H1 (cell line): ENCODE measurements at regions not wholly inside any gene's neighbourhood (a gene's known extent, or its start where the extent isn't known, plus 50 kb on each side); places are given as distances from the start of the nearest gene placed in this dataset.

Experiments
- CTCF ChIA-PET: fragments of 300-600 bp; sonication (Branson Sonifier 250); formaldehyde crosslinking; loops from one replicate; lab custom pipeline; 2021; ENCODE audit not compliant: partially characterized antibody; lab: Charles Lee
- POLR2A ChIA-PET: fragments of 300-600 bp; sonication (Branson Sonifier 250); formaldehyde crosslinking; loops from one replicate; lab custom pipeline; 2021; ENCODE audit warnings: inconsistent platforms; ENCODE audit not compliant: partially characterized antibody; lab: Charles Lee
- DNase-seq, 2 experiments: peaks; one replicate each; pipeline versions ENCODE4 v3.0.0 to v3.0.0-alpha.2; 2010 to 2022; ENCODE audit warnings: low spot score in 2 of 2, low read depth in 1 of 2, mixed read lengths in 1 of 2
- FAIRE-seq: peaks from 2 replicates; lab custom pipeline; 2011; peaks lifted over from hg19 to GRCh38; lab: Jason Lieb, UNC
- H2AFZ ChIP-seq: 2 replicates; pipeline ENCODE4 v1.8.1; 2012; ENCODE audit warnings: low read length, inconsistent platforms
- H2AK5ac ChIP-seq: 2 replicates; pipeline ENCODE4 v1.6.1; 2013; ENCODE audit warnings: low read depth, low read length
- H2BK120ac ChIP-seq: replicated peaks from 2 replicates; pipeline ENCODE3; 2013; ENCODE audit warnings: low read depth, low read length, inconsistent platforms
- H2BK12ac ChIP-seq: 2 replicates; pipeline ENCODE4 v1.6.1; 2013; ENCODE audit warnings: low read depth, low read length
- H2BK15ac ChIP-seq: 2 replicates; pipeline ENCODE4 v1.6.1; 2013; ENCODE audit warnings: low read length
- H2BK20ac ChIP-seq: 2 replicates; pipeline ENCODE4 v1.6.1; 2013; ENCODE audit warnings: low read length
- H2BK5ac ChIP-seq: 2 replicates; pipeline ENCODE4 v1.6.1; 2013; ENCODE audit warnings: low read depth, low read length
- H3K14ac ChIP-seq: 2 replicates; pipeline ENCODE4 v1.6.1; 2013; ENCODE audit warnings: inconsistent platforms; ENCODE audit not compliant: insufficient read length
- H3K18ac ChIP-seq: 2 replicates; pipeline ENCODE4 v1.6.1; 2013; ENCODE audit warnings: low read length; ENCODE audit errors: extremely low read depth
- H3K23ac ChIP-seq: 2 replicates; pipeline ENCODE4 v1.6.1; 2013; ENCODE audit warnings: inconsistent platforms; ENCODE audit not compliant: insufficient read length
- H3K23me2 ChIP-seq: 2 replicates; pipeline ENCODE4 v1.6.1; 2013; ENCODE audit warnings: low read depth, low read length
- H3K27ac ChIP-seq: 2 replicates; pipeline ENCODE4 v1.6.1; 2011; ENCODE audit warnings: low read depth, low read length, inconsistent platforms
- H3K27me3 ChIP-seq, 4 experiments: replicated peaks in 1 of 4; 1 replicate in 1 of 4; 2 replicates in 3 of 4; pipeline versions ENCODE4 v1.6.1 to v1.8.1; 2011 to 2013; ENCODE audit warnings: low read length in 3 of 4, mild to moderate bottlenecking in 3 of 4, inconsistent platforms in 2 of 4, mixed read lengths in 2 of 4, moderate library complexity in 1 of 4; ENCODE audit not compliant: control insufficient read depth in 3 of 4, insufficient read depth in 3 of 4; ENCODE audit errors: extremely low read depth in 1 of 4
- H3K36me3 ChIP-seq, 4 experiments: 2 replicates each; pipeline versions ENCODE4 v1.6.1 to v1.8.1; 2011 to 2013; ENCODE audit warnings: mild to moderate bottlenecking in 4 of 4, low read length in 3 of 4, moderate library complexity in 2 of 4, control low read depth in 1 of 4, inconsistent platforms in 1 of 4; ENCODE audit not compliant: insufficient read depth in 4 of 4, control insufficient read depth in 2 of 4
- H3K4ac ChIP-seq: replicated peaks from 2 replicates; pipeline ENCODE3; 2013; ENCODE audit warnings: low read length, low read depth, mixed read lengths, inconsistent platforms; ENCODE audit not compliant: insufficient read length
- H3K4me1 ChIP-seq, 4 experiments: replicated peaks in 1 of 4; 1 replicate in 1 of 4; 2 replicates in 3 of 4; pipeline versions ENCODE4 v1.6.1 to v1.8.1; 2011 to 2013; ENCODE audit warnings: low read length in 3 of 4, inconsistent platforms in 2 of 4, mixed read lengths in 1 of 4; ENCODE audit not compliant: insufficient read depth in 4 of 4, control insufficient read depth in 3 of 4
- H3K4me2 ChIP-seq, 2 experiments: 2 replicates each; pipeline versions ENCODE4 v1.6.1 to v1.8.1; 2011 to 2013; ENCODE audit warnings: low read depth in 2 of 2, low read length in 2 of 2, control low read depth in 1 of 2, inconsistent platforms in 1 of 2, mild to moderate bottlenecking in 1 of 2; ENCODE audit not compliant: insufficient read depth in 1 of 2
- H3K4me3 ChIP-seq, 4 experiments: fragments of 200-600, 300-600 bp in 1 of 4; sonication (generic), shearing (Covaris generic), sonication (Bioruptor Twin) in 1 of 4; 2 replicates each; pipeline versions ENCODE4 v1.5.1 to v1.8.1; 2011 to 2016; ENCODE audit warnings: low read length in 4 of 4, low read depth in 3 of 4, control low read depth in 2 of 4, inconsistent platforms in 2 of 4, mild to moderate bottlenecking in 2 of 4, mixed read lengths in 1 of 4, moderate library complexity in 1 of 4; ENCODE audit not compliant: insufficient read depth in 2 of 4; ENCODE audit errors: extremely low read depth in 1 of 4
- H3K56ac ChIP-seq: replicated peaks from 2 replicates; pipeline ENCODE3; 2013; ENCODE audit warnings: low read depth, mild to moderate bottlenecking, mixed read lengths, low read length, inconsistent platforms; ENCODE audit not compliant: insufficient read length
- H3K79me1 ChIP-seq: 2 replicates; pipeline ENCODE4 v1.6.1; 2013; ENCODE audit warnings: low read depth, low read length, control low read depth
- H3K79me2 ChIP-seq, 2 experiments: 2 replicates each; pipeline versions ENCODE4 v1.6.1 to v1.8.1; 2012 to 2013; ENCODE audit warnings: low read length in 2 of 2, mild to moderate bottlenecking in 2 of 2, inconsistent platforms in 1 of 2; ENCODE audit not compliant: insufficient read depth in 2 of 2, control insufficient read depth in 1 of 2
- H3K9ac ChIP-seq, 4 experiments: replicated peaks in 1 of 4; 1 replicate in 1 of 4; 2 replicates in 3 of 4; pipeline versions ENCODE4 v1.6.1 to v1.8.1; 2011 to 2013; ENCODE audit warnings: low read depth in 3 of 4, low read length in 3 of 4, control low read depth in 2 of 4, mild to moderate bottlenecking in 2 of 4, moderate library complexity in 2 of 4, inconsistent platforms in 1 of 4; ENCODE audit errors: extremely low read depth in 1 of 4
- H3K9me3 ChIP-seq, 2 experiments: 2 replicates each; pipeline versions ENCODE4 v1.6.1 to v1.8.1; 2012 to 2013; ENCODE audit warnings: mild to moderate bottlenecking in 2 of 2, moderate library complexity in 2 of 2, control low read depth in 1 of 2, inconsistent platforms in 1 of 2, low read depth in 1 of 2, low read length in 1 of 2, mixed read lengths in 1 of 2; ENCODE audit not compliant: insufficient read depth in 2 of 2
- H4K20me1 ChIP-seq, 2 experiments: replicated peaks in 1 of 2; 2 replicates each; pipeline versions ENCODE3 to v1.8.1; 2011 to 2013; ENCODE audit warnings: inconsistent platforms in 2 of 2, low read length in 2 of 2, mild to moderate bottlenecking in 1 of 2; ENCODE audit not compliant: insufficient read depth in 2 of 2, control insufficient read depth in 1 of 2
- H4K5ac ChIP-seq: 2 replicates; pipeline ENCODE4 v1.6.1; 2013; ENCODE audit warnings: low read length, low read depth, mixed read lengths, inconsistent platforms; ENCODE audit not compliant: insufficient read length
- H4K8ac ChIP-seq: 2 replicates; pipeline ENCODE4 v1.8.0; 2013; ENCODE audit warnings: mild to moderate bottlenecking, moderate library complexity, low read length, inconsistent platforms; ENCODE audit not compliant: insufficient read depth; ENCODE audit errors: extremely low read depth
- H4K91ac ChIP-seq: replicated peaks from 2 replicates; pipeline ENCODE3; 2013; ENCODE audit warnings: low read length, mixed read lengths, inconsistent platforms; ENCODE audit not compliant: insufficient read length
- BRCA1 ChIP-seq: IDR thresholded peaks from 2 replicates; pipeline ENCODE4 v1.6.1; 2012; ENCODE audit warnings: low read depth, low read length, improper control_type of control experiment
- CBX8 ChIP-seq: fragments of 300-800, 300-1000 bp; sonication (generic); IDR thresholded peaks from 2 replicates; pipeline ENCODE4 v1.7.1; 2016; ENCODE audit warnings: low read depth, low read length, borderline replicate concordance
- CEBPB ChIP-seq: IDR thresholded peaks from 2 replicates; pipeline ENCODE4 v1.6.1; 2012; ENCODE audit warnings: low read depth, low read length
- CHD1 ChIP-seq: IDR thresholded peaks from 2 replicates; pipeline ENCODE4 v1.6.1; 2012; ENCODE audit warnings: low read depth, low read length, improper control_type of control experiment
- CTBP2 ChIP-seq: IDR thresholded peaks from 2 replicates; pipeline ENCODE4 v1.7.0; 2011; ENCODE audit warnings: borderline replicate concordance, mild to moderate bottlenecking, moderate library complexity, mixed read lengths, low read length; ENCODE audit not compliant: insufficient read depth, insufficient read length
- EP300 ChIP-seq, 2 experiments: IDR thresholded peaks; 1 replicate in 1 of 2; 2 replicates in 1 of 2; pipeline ENCODE4 v1.6.1; 2011 to 2012; ENCODE audit warnings: low read depth in 2 of 2, low read length in 2 of 2, mild to moderate bottlenecking in 2 of 2, borderline replicate concordance in 1 of 2, inconsistent platforms in 1 of 2, moderate library complexity in 1 of 2
- GTF2F1 ChIP-seq: IDR thresholded peaks from 2 replicates; pipeline ENCODE4 v1.6.1; 2012; ENCODE audit warnings: low read depth, low read length, improper control_type of control experiment, borderline replicate concordance
- MAX ChIP-seq: IDR thresholded peaks from 2 replicates; pipeline ENCODE4 v1.6.1; 2012; ENCODE audit warnings: inconsistent platforms
- POLR2A ChIP-seq, 2 experiments: IDR thresholded peaks; 1 replicate in 1 of 2; 2 replicates in 1 of 2; pipeline ENCODE4 v1.6.1; 2011; ENCODE audit warnings: low read depth in 2 of 2, low read length in 2 of 2, mild to moderate bottlenecking in 2 of 2; ENCODE audit errors: control extremely low read depth in 1 of 2
- POU5F1 ChIP-seq: IDR thresholded peaks from 2 replicates; pipeline ENCODE4 v1.6.1; 2011; ENCODE audit warnings: low read depth, mild to moderate bottlenecking, low read length, moderate library complexity
- SP4 ChIP-seq: IDR thresholded peaks from 2 replicates; pipeline ENCODE4 v1.6.1; 2012; ENCODE audit warnings: low read length, inconsistent platforms
- TAF1 ChIP-seq: IDR thresholded peaks from 2 replicates; pipeline ENCODE4 v1.6.1; 2011; ENCODE audit warnings: mild to moderate bottlenecking, low read depth, low read length
- TAF7 ChIP-seq: optimal IDR thresholded peaks from 2 replicates; pipeline ENCODE3; 2011; ENCODE audit warnings: low read depth, mild to moderate bottlenecking, inconsistent platforms, low read length, moderate library complexity, borderline replicate concordance
- USF2 ChIP-seq: IDR thresholded peaks from 2 replicates; pipeline ENCODE4 v1.6.1; 2011; ENCODE audit warnings: low read length, improper control_type of control experiment
- ZNF274 ChIP-seq: IDR thresholded peaks from 2 replicates; pipeline ENCODE4 v1.7.0; 2012; ENCODE audit warnings: low read length, borderline replicate concordance; ENCODE audit errors: extremely low read depth
- WGBS, 2 experiments: shearing (Covaris generic) in 1 of 2; methylation state at CpG; one replicate each; pipeline versions ENCODE4 v1.1.6 to v1.1.7; 2013 to 2015; ENCODE audit warnings: low lambda C conversion rate in 2 of 2, mixed read lengths in 2 of 2, inconsistent platforms in 1 of 2, low coverage in 1 of 2, missing lambda C conversion rate in 1 of 2; ENCODE audit not compliant: insufficient replicate concordance in 2 of 2, insufficient coverage in 1 of 2, insufficient read length in 1 of 2; ENCODE audit errors: extremely low coverage in 1 of 2, missing lambda C conversion rate in 1 of 2; 5-methylcytosine and 5-hydroxymethylcytosine counted together

GRCh38 chr2:19174176-19174575 is 184.2 kb downstream of the OSR1 start:
- H2AFZ ChIP-seq, result no peak overlapping the region
- H2BK120ac ChIP-seq, result no peak overlapping the region
- peaks cover 0 to 2% (median 0%) of the 10 kb centered on the region in 4 experiments; a peak in 2 of 7 replicates for H3K4me1 ChIP-seq
- no peaks in the 10 kb centered on the region for H3K36me3 ChIP-seq
- H2AK5ac ChIP-seq, result no peak overlapping the region
- H3K4ac ChIP-seq, result no peak overlapping the region
- no peak overlapping the region for H3K23ac ChIP-seq
- no peaks in the 10 kb centered on the region for H3K23me2 ChIP-seq
- H3K27ac ChIP-seq, result no peak overlapping the region
- no peak overlapping the region for H2BK15ac ChIP-seq
- no peak overlapping the region for H3K56ac ChIP-seq
- no peak overlapping the region for H4K8ac ChIP-seq
- no peak overlapping the region for H2BK12ac ChIP-seq
- H4K91ac ChIP-seq, result no peak overlapping the region
- H4K20me1 ChIP-seq, result no peaks in the 10 kb centered on the region
- no peak overlapping the region for H2BK5ac ChIP-seq
- POLR2A ChIA-PET, result no interaction called here
- no peaks in the 10 kb centered on the region for H3K9me3 ChIP-seq
- no peak overlapping the region for H3K4me3 ChIP-seq
- H3K79me2 ChIP-seq, result no peaks in the 10 kb centered on the region
- H3K18ac ChIP-seq, result no peak overlapping the region
- no peak for DNase-seq
- no peak for FAIRE-seq
- H3K4me2 ChIP-seq, result no peak overlapping the region
- CTCF ChIA-PET, result no interaction called here
- no peaks in the 10 kb centered on the region for H3K27me3 ChIP-seq
- H3K9ac ChIP-seq, result no peak overlapping the region
- no peak overlapping the region for H2BK20ac ChIP-seq
- no peaks in the 10 kb centered on the region for H3K79me1 ChIP-seq
- H4K5ac ChIP-seq, result no peak overlapping the region
- WGBS, 2 experiments, result 95% methylated on average over 2 of the region's 2 CpGs; no CpG with 5 or more reads in 1 of the 2 experiments
- no peak overlapping the region for H3K14ac ChIP-seq
- TF ChIP-seq MAX (no peak), TAF7 (no peak), GTF2F1 (no peak), ZNF274 (no peak), CBX8 (no peak), EP300 (IDR thresholded peaks at IDR 0.05; ENCODE audit: borderline replicate concordance in 1 of 2, low read depth in 2 of 2, low read length in 2 of 2) (no peak), CHD1 (no peak), USF2 (no peak), POLR2A (IDR thresholded peaks at IDR 0.05; ENCODE audit: control extremely low read depth in 1 of 2, low read depth in 2 of 2, low read length in 2 of 2) (no peak), TAF1 (no peak), BRCA1 (no peak), CEBPB (no peak), CTBP2 (no peak), SP4 (no peak), POU5F1 (no peak)
